ENCODE measurements at regions not wholly inside any gene's neighbourhood (a gene's known extent, or its start where the extent isn't known, plus 50 kb on each side); places are given as distances from the start of the nearest gene placed in this dataset.

DNA sequence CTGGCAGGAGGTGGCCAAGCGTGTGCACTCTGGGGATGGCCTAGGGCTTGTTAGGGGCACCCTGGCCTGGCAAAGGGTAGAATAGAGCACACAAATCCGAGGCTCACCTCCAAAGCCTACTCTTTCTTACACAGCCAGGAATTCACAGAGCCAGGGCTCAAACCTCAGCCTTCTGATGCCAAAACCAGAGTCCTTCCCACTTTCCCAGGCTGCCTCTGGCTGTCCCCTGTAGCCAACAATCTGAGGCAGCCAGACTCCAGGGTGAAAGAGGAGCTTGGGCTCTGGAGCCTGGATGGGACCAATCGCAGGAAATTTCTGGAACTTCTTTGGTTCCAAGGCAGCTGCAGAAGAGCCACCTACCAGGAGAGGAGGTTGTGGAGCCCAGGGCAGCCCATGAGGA, 127.9 kb downstream of the COPRS start:
- TF ChIP-seq MTA3 (IDR thresholded peaks at IDR 0.05; ENCODE audit: borderline replicate concordance) (no peak), POLR2A (conservative IDR thresholded peaks at IDR 0.05) (no peak), MXI1 (IDR thresholded peaks at IDR 0.05; ENCODE audit: low read depth, low read length) (no peak), ZC3H11A (IDR thresholded peaks at IDR 0.05; ENCODE audit: low read depth, low read length) (no peak), DNMT1 (IDR thresholded peaks at IDR 0.05) (no peak), NR2C1 (IDR thresholded peaks at IDR 0.05) (no peak), NR2C1 (tag; IDR thresholded peaks at IDR 0.05) (no peak), POLR2AphosphoS5 (IDR thresholded peaks at IDR 0.05; ENCODE audit: control insufficient read depth, insufficient read depth, low read depth, low read length) (no peak), JUND (IDR thresholded peaks at IDR 0.05; ENCODE audit: borderline replicate concordance, low read depth, low read length) (no peak), JUND (tag; IDR thresholded peaks at IDR 0.05; ENCODE audit: borderline replicate concordance, low read depth, low read length) (no peak)
- TF ChIP-seq, protein P1, sequence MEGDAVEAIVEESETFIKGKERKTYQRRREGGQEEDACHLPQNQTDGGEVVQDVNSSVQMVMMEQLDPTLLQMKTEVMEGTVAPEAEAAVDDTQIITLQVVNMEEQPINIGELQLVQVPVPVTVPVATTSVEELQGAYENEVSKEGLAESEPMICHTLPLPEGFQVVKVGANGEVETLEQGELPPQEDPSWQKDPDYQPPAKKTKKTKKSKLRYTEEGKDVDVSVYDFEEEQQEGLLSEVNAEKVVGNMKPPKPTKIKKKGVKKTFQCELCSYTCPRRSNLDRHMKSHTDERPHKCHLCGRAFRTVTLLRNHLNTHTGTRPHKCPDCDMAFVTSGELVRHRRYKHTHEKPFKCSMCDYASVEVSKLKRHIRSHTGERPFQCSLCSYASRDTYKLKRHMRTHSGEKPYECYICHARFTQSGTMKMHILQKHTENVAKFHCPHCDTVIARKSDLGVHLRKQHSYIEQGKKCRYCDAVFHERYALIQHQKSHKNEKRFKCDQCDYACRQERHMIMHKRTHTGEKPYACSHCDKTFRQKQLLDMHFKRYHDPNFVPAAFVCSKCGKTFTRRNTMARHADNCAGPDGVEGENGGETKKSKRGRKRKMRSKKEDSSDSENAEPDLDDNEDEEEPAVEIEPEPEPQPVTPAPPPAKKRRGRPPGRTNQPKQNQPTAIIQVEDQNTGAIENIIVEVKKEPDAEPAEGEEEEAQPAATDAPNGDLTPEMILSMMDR (IDR thresholded peaks at IDR 0.05 in 2 of 3, conservative IDR thresholded peaks at IDR 0.05 in 1 of 3; ENCODE audit: insufficient read depth in 2 of 3, low read depth in 1 of 3, low read length in 3 of 3), result no peak
- TF ChIP-seq, protein P2, sequence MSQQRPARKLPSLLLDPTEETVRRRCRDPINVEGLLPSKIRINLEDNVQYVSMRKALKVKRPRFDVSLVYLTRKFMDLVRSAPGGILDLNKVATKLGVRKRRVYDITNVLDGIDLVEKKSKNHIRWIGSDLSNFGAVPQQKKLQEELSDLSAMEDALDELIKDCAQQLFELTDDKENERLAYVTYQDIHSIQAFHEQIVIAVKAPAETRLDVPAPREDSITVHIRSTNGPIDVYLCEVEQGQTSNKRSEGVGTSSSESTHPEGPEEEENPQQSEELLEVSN (IDR thresholded peaks at IDR 0.05; ENCODE audit: borderline replicate concordance in 1 of 2, extremely low read depth in 1 of 2, insufficient read depth in 1 of 2, insufficient read length in 1 of 2, low read depth in 1 of 2, low read length in 1 of 2, poor library complexity in 1 of 2, severe bottlenecking in 1 of 2), result no peak
